Breast epithelium (tissue), 4 donors: ENCODE measurements at regions not wholly inside any gene's neighbourhood (a gene's known extent, or its start where the extent isn't known, plus 50 kb on each side); places are given as distances from the start of the nearest gene placed in this dataset.

Source experiments
- DNase-seq, 2 donors: peaks; one replicate each; pipeline ENCODE4 v3.0.0-alpha.2; 2019; ENCODE audit warnings: low spot score in 2 of 2
- H3K27ac ChIP-seq, 2 donors: fragments of 200-600 bp; sonication (generic) in 1 of 2; one replicate each; pipeline ENCODE4 v1.5.1; 2016 to 2019; ENCODE audit warnings: mild to moderate bottlenecking in 1 of 2
- H3K27me3 ChIP-seq, 2 donors: fragments of 200-600 bp; sonication (generic) in 1 of 2; one replicate each; pipeline versions ENCODE4 v1.5.1 to v1.6.0; 2017 to 2019; ENCODE audit warnings: control low read depth in 1 of 2, mild to moderate bottlenecking in 1 of 2
- H3K36me3 ChIP-seq: fragments of 200-600 bp; one replicate; pipeline ENCODE4 v1.5.1; 2019
- H3K4me1 ChIP-seq, 2 donors: fragments of 200-600 bp; sonication (generic); one replicate each; pipeline ENCODE4 v1.5.1; 2016 to 2019; ENCODE audit warnings: control low read depth in 1 of 2
- H3K4me3 ChIP-seq, 3 donors: fragments of 200-600 bp; sonication (generic); 1 replicate in 2 of 3; 2 replicates in 1 of 3; pipeline ENCODE4 v1.5.1; 2016 to 2019; ENCODE audit warnings: mild to moderate bottlenecking in 3 of 3, moderate library complexity in 2 of 3
- H3K9me3 ChIP-seq, 2 donors: fragments of 200-600 bp; sonication (generic) in 1 of 2; one replicate each; pipeline ENCODE4 v1.5.1; 2016 to 2019; ENCODE audit warnings: control low read depth in 1 of 2
- CTCF ChIP-seq, 3 donors: fragments of 450-650 bp; IDR thresholded peaks; one replicate each; pipeline ENCODE4 v1.5.1; 2016 to 2017; ENCODE audit warnings: antibody characterized with exemption in 3 of 3, mild to moderate bottlenecking in 3 of 3, moderate library complexity in 3 of 3
- POLR2A ChIP-seq: fragments of 450-650 bp; IDR thresholded peaks from one replicate; pipeline ENCODE4 v1.6.1; 2016; ENCODE audit warnings: antibody characterized with exemption, mild to moderate bottlenecking, moderate library complexity
- POLR2AphosphoS5 ChIP-seq, 3 donors: sonication (generic); formaldehyde crosslinking; IDR thresholded peaks; one replicate each; pipeline ENCODE4 v1.6.1; 2017; ENCODE audit warnings: antibody characterized with exemption in 3 of 3
- intact Hi-C: fragments of 100-400 bp; cut with DNase I; formaldehyde crosslinking; loops from one replicate; pipeline ENCODE4 v1.15.1; 2023; ENCODE audit warnings: low total_unique reads

GRCh38 chr10:120989996-120990598, 138.9 kb downstream of the WDR11 start:
- intact Hi-C loops: no loop called here
- no peak for TF ChIP-seq CTCF (IDR thresholded peaks at IDR 0.05)
- TF ChIP-seq POLR2A: no peak
- TF ChIP-seq POLR2AphosphoS5 (IDR thresholded peaks at IDR 0.05): no peak
- Histone ChIP-seq H3K27ac (no peak overlapping the region), H3K9me3 (peaks cover 25 to 31% of the 10 kb centered on the region in 2 donors), H3K4me1 (no peaks in the 10 kb centered on the region), H3K4me3 (no peak overlapping the region), H3K27me3 (no peaks in the 10 kb centered on the region), H3K36me3 (no peaks in the 10 kb centered on the region)
- no peak for DNase-seq

- H3K4me3 ChIP-seq: no peak overlapping the region
- no peak overlapping the region for H3K27ac ChIP-seq
- H3K4me1 ChIP-seq: no peaks in the 10 kb centered on the region
- H3K36me3 ChIP-seq: no peaks in the 10 kb centered on the region
- peaks cover 25 to 31% of the 10 kb centered on the region in 2 donors for H3K9me3 ChIP-seq
- intact Hi-C loops: no loop called here
- H3K27me3 ChIP-seq: no peaks in the 10 kb centered on the region
- DNase-seq: no peak
- TF ChIP-seq CTCF (IDR thresholded peaks at IDR 0.05): no peak
- TF ChIP-seq POLR2AphosphoS5 (IDR thresholded peaks at IDR 0.05): no peak
- no peak for TF ChIP-seq POLR2A
Measured at GRCh38 chr10:120990831-120991230, 139.7 kb downstream of the WDR11 start.

GRCh38 chr10:120993089-120993488, 141.9 kb downstream of the WDR11 start:
- intact Hi-C loops: no loop called here
- no peak overlapping the region for H3K4me3 ChIP-seq

GRCh38 chr10:120995768-120996167, 144.6 kb downstream of the WDR11 start:
- Histone ChIP-seq H3K4me3 (no peak overlapping the region), H3K27me3 (peaks cover 0 to 3% of the 10 kb centered on the region in 2 donors), H3K36me3 (no peaks in the 10 kb centered on the region), H3K9me3 (peaks cover 0 to 13% of the 10 kb centered on the region in 2 donors), H3K4me1 (no peaks in the 10 kb centered on the region), H3K27ac (no peak overlapping the region)
- DNase-seq: no peak
- no peak for TF ChIP-seq CTCF (IDR thresholded peaks at IDR 0.05)
- TF ChIP-seq POLR2A: no peak
- no peak for TF ChIP-seq POLR2AphosphoS5 (IDR thresholded peaks at IDR 0.05)
- intact Hi-C loops: no loop called here

More at GRCh38 chr10:120993089-120993488, 141.9 kb downstream of the WDR11 start:
- H3K4me1 ChIP-seq: no peaks in the 10 kb centered on the region
- H3K27me3 ChIP-seq: peaks cover 0 to 2% of the 10 kb centered on the region in 2 donors
- DNase-seq: no peak
- no peaks in the 10 kb centered on the region for H3K36me3 ChIP-seq
- no peak for TF ChIP-seq POLR2AphosphoS5 (IDR thresholded peaks at IDR 0.05)
- H3K9me3 ChIP-seq: peaks cover 25 to 31% of the 10 kb centered on the region in 2 donors
- no peak overlapping the region for H3K27ac ChIP-seq

- Histone ChIP-seq H3K36me3 (no peaks in the 10 kb centered on the region), H3K27me3 (peaks cover 0 to 3% of the 10 kb centered on the region in 2 donors), H3K9me3 (peaks cover 0 to 13% of the 10 kb centered on the region in 2 donors), H3K4me3 (no peak overlapping the region), H3K4me1 (no peaks in the 10 kb centered on the region), H3K27ac (no peak overlapping the region)
- intact Hi-C loops: no loop called here
- TF ChIP-seq POLR2A: no peak
- TF ChIP-seq CTCF (IDR thresholded peaks at IDR 0.05): no peak
- TF ChIP-seq POLR2AphosphoS5 (IDR thresholded peaks at IDR 0.05): no peak
- DNase-seq: peak in 1 of 2 donors; percentile 60
Measured at GRCh38 chr10:120996456-120997034, 145.4 kb downstream of the WDR11 start.
